Progenitor cell of endocrine pancreas (in vitro differentiated cells): ENCODE measurements at regions not wholly inside any gene's neighbourhood (a gene's known extent, or its start where the extent isn't known, plus 50 kb on each side); places are given as distances from the start of the nearest gene placed in this dataset.
"Not testable (repeated sequence)": the region's sequence is repeated elsewhere in the genome, so short reads cannot be mapped to it uniquely, and the experiment has no call there.

ENCODE experiments used
- DNase-seq: peaks from one replicate; pipeline ENCODE4 v3.0.0; 2021; ENCODE audit warnings: low spot score; ENCODE audit not compliant: unreplicated experiment
- H3K27ac Mint-ChIP-seq: 2 replicates; pipeline ENCODE4 v1.8.0; 2021; ENCODE audit warnings: mild to moderate bottlenecking, moderate library complexity, mixed read lengths
- H3K27me3 Mint-ChIP-seq: 2 replicates; pipeline ENCODE4 v1.8.0; 2021; ENCODE audit warnings: mixed read lengths
- H3K36me3 Mint-ChIP-seq: 2 replicates; pipeline ENCODE4 v1.8.0; 2022; ENCODE audit warnings: mixed read lengths; ENCODE audit not compliant: insufficient read depth
- H3K4me1 Mint-ChIP-seq: 2 replicates; pipeline ENCODE4 v1.8.0; 2021; ENCODE audit warnings: low read depth, mixed read lengths
- H3K4me3 Mint-ChIP-seq: 2 replicates; pipeline ENCODE4 v1.8.0; 2021; ENCODE audit warnings: low read depth, mild to moderate bottlenecking, moderate library complexity, mixed read lengths
- H3K9me3 Mint-ChIP-seq: 2 replicates; pipeline ENCODE4 v1.8.0; 2021; ENCODE audit warnings: low read depth, mixed read lengths
- TF ChIP-seq, protein P1 (sequence below): fragments of 200-600 bp; sonication (generic); IDR thresholded peaks from one replicate; pipeline ENCODE4 v1.5.0; 2021; ENCODE audit warnings: antibody characterized with exemption, mild to moderate bottlenecking; ENCODE audit not compliant: unreplicated experiment

DNA sequence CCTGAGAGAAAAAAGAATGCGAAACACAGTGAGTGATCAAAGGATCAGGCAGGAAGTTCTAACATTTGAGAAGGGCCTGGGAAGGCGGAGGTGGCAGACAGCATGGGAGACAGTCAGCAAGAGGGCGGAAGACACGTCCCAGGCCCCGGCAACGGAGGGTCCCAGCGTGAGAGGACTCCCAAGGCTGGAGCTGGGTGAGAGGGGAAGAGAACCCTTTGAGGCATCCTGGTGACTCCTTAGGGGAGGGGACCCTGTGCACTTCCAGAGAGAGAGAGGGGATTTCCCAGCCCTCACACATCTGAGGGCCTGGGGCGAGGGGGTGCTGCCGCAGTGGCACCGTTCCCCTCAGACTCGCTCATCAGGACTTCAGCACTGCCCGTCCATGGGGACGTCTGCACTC lies 133.4 kb downstream of the RTP5 start:
- Mint-ChIP-seq H3K27ac (no peak overlapping the region), H3K4me1 (no peaks in the 10 kb centered on the region), H3K9me3 (no peaks in the 10 kb centered on the region), H3K4me3 (no peak overlapping the region), H3K36me3 (peaks cover 2% of the 10 kb centered on the region), H3K27me3 (peaks cover 5% of the 10 kb centered on the region)
- no peak for DNase-seq
- TF ChIP-seq, protein P1, sequence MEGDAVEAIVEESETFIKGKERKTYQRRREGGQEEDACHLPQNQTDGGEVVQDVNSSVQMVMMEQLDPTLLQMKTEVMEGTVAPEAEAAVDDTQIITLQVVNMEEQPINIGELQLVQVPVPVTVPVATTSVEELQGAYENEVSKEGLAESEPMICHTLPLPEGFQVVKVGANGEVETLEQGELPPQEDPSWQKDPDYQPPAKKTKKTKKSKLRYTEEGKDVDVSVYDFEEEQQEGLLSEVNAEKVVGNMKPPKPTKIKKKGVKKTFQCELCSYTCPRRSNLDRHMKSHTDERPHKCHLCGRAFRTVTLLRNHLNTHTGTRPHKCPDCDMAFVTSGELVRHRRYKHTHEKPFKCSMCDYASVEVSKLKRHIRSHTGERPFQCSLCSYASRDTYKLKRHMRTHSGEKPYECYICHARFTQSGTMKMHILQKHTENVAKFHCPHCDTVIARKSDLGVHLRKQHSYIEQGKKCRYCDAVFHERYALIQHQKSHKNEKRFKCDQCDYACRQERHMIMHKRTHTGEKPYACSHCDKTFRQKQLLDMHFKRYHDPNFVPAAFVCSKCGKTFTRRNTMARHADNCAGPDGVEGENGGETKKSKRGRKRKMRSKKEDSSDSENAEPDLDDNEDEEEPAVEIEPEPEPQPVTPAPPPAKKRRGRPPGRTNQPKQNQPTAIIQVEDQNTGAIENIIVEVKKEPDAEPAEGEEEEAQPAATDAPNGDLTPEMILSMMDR: no peak

DNA sequence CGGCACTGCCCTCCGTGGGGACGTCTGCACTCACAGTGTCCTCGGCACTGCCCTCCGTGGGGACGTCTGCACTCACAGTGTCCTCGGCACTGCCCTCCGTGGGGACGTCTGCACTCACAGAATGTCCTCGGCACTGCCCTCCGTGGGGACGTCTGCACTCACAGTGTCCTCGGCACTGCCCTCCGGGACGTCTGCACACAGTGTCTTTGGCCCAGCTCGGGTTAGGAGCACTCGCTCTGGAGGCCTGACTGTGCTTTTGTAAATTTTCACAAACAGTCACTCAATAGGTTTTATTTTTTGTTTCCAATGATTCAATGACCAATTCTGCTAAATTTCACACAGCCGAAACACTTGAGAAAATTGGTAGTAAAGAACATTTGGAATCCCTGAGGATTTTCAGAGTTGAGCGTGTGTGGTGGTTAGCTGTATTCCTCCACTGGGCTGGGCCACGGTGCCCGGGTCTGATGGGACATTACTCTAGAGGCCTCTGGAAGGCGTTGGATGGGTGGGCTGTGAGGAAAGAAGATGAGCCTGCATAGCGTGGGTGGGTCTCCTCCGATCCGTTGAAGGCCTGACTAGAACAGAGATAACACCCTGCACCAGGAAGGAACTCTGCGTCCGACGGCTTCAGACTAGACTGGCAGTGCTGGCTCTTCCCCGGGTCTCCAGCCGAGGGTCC lies 134.8 kb downstream of the RTP5 start:
- Mint-ChIP-seq H3K27me3 (peaks cover 3% of the 10 kb centered on the region), H3K27ac (no peak overlapping the region), H3K36me3 (peaks cover 2% of the 10 kb centered on the region), H3K4me3 (no peak overlapping the region), H3K9me3 (no peaks in the 10 kb centered on the region), H3K4me1 (no peaks in the 10 kb centered on the region)
- no peak for DNase-seq
- TF ChIP-seq, protein P1: no peak

DNA sequence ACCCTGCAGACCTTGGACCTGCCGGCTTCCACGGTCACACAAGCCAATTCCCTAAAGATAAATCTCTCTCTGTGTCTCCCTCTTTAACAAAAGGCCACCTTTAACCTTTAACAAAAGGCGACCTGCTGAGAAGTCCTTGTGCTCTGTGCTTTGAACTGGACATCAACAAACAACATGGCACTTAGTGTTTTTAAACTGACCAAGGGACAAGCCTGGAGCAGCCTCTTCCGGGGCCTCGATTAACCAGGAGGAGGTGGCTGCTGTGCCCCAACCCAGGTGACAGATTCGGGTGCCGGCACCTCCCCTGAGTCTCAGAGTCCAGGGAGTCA lies 135.3 kb downstream of the RTP5 start:
- peaks cover 2% of the 10 kb centered on the region for H3K36me3 Mint-ChIP-seq
- H3K4me3 Mint-ChIP-seq: no peak overlapping the region
- H3K4me1 Mint-ChIP-seq: no peaks in the 10 kb centered on the region
- TF ChIP-seq, protein P1: no peak
- H3K27ac Mint-ChIP-seq: no peak overlapping the region
- no peaks in the 10 kb centered on the region for H3K9me3 Mint-ChIP-seq
- peaks cover 3% of the 10 kb centered on the region for H3K27me3 Mint-ChIP-seq
- DNase-seq: no peak

DNA sequence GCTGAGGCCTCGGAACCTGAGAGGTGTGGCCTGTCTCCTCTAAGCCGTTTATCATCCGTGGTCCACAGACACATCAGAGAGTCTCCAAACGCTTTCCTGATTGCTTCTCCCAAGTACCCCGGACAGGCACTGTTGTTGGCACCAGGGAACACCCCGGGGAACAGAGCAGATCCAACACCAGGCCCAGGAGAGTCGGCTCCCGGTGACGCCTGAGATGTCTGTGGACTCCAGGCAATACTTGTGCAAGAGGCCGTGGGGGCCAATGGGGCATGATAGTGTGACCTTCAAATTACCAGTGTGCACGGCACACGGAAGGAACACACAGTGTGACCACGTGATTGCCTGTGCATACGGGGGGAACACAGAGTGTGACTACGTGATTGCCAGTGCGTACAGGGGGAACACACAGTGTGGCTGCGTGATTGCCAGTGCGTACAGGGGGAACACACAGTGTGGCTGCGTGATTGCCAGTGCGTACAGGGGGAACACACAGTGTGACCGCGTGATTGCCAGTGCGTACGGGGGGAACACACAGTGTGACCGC lies 136.6 kb downstream of the RTP5 start:
- not testable (repeated sequence) for H3K9me3 Mint-ChIP-seq, H3K4me3 Mint-ChIP-seq, H3K36me3 Mint-ChIP-seq, DNase-seq, H3K4me1 Mint-ChIP-seq, H3K27me3 Mint-ChIP-seq
- H3K27ac Mint-ChIP-seq: peak overlapping the region; percentile 96

DNA sequence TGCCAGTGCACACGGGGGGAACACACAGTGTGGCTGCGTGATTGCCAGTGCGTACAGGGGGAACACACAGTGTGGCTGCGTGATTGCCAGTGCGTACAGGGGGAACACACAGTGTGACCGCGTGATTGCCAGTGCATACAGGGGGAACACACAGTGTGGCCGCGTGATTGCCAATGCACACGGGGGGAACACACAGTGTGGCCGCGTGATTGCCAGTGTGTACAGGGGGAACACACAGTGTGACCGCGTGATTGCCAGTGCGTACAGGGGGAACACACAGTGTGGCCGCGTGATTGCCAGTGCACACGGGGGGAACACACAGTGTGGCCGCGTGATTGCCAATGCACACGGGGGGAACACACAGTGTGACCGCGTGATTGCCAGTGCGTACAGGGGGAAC lies 139.4 kb downstream of the RTP5 start:
- not testable (repeated sequence) for H3K4me1 Mint-ChIP-seq, H3K9me3 Mint-ChIP-seq, H3K27me3 Mint-ChIP-seq, H3K36me3 Mint-ChIP-seq, H3K27ac Mint-ChIP-seq, H3K4me3 Mint-ChIP-seq, DNase-seq

DNA sequence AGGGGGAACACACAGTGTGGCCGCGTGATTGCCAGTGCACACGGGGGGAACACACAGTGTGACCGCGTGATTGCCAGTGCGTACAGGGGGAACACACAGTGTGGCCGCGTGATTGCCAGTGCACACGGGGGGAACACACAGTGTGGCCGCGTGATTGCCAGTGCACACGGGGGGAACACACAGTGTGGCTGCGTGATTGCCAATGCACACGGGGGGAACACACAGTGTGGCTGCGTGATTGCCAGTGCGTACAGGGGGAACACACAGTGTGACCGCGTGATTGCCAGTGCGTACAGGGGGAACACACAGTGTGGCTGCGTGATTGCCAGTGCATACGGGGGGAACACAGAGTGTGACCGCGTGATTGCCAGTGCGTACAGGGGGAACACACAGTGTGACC lies 140.3 kb downstream of the RTP5 start:
- not testable (repeated sequence) for H3K9me3 Mint-ChIP-seq, H3K27me3 Mint-ChIP-seq, H3K4me1 Mint-ChIP-seq, H3K27ac Mint-ChIP-seq, H3K4me3 Mint-ChIP-seq, DNase-seq, H3K36me3 Mint-ChIP-seq

DNA sequence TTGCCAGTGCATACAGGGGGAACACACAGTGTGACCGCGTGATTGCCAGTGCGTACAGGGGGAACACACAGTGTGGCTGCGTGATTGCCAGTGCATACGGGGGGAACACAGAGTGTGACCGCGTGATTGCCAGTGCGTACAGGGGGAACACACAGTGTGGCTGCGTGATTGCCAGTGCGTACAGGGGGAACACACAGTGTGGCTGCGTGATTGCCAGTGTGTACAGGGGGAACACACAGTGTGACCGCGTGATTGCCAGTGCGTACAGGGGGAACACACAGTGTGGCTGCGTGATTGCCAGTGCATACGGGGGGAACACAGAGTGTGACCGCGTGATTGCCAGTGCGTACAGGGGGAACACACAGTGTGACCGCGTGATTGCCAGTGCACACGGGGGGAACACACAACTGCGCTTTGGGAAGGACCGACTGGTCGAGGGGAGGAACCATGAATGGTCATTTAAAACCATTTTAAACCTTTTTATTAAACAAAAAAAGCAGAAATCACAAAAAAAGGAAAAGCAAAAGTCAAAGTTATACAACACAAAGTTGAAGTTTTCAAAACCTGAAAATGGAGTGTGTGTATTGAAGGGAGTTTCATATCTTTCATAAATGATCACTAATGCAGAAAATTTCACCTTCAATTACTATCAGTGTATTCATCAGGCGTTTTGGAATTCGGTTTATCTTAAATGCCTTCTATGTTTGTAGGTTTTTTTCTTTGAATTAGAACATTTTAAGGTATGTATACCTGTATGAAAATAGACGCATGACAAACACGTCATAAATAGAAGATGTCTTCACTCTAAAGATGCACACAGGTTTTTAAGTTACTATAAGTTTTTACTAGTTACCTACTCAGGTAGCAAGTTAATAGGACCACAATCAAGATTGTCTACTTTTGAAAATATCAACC lies 141.0 kb downstream of the RTP5 start:
- H3K4me1 Mint-ChIP-seq, H3K27me3 Mint-ChIP-seq, DNase-seq, H3K4me3 Mint-ChIP-seq, H3K36me3 Mint-ChIP-seq, H3K9me3 Mint-ChIP-seq: not testable (repeated sequence)
- peak overlapping the region; percentile 74 for H3K27ac Mint-ChIP-seq
